HEK293T (cell line): ENCODE measurements at regions not wholly inside any gene's neighbourhood (a gene's known extent, or its start where the extent isn't known, plus 50 kb on each side); places are given as distances from the start of the nearest gene placed in this dataset.

Source experiments
- BHLHE40 ChIP-seq: fragments of 450-650 bp; IDR thresholded peaks from 2 replicates; pipeline ENCODE4 v1.6.1; 2016; ENCODE audit warnings: mild to moderate bottlenecking, moderate library complexity, borderline replicate concordance
- CTBP1 ChIP-seq: fragments of 450-650 bp; IDR thresholded peaks from 2 replicates; pipeline ENCODE4 v1.6.1; 2016; ENCODE audit warnings: borderline replicate concordance
- ELF4 ChIP-seq: fragments of 450-650 bp; IDR thresholded peaks from 2 replicates; pipeline ENCODE4 v1.6.1; 2017; ENCODE audit warnings: antibody characterized with exemption
- FOXM1 ChIP-seq: fragments of 450-650 bp; IDR thresholded peaks from 2 replicates; pipeline ENCODE4 v1.6.1; 2017; ENCODE audit warnings: mild to moderate bottlenecking, borderline replicate concordance
- HDGF ChIP-seq: fragments of 450-650 bp; IDR thresholded peaks from 2 replicates; pipeline ENCODE4 v1.6.1; 2017; ENCODE audit warnings: antibody characterized with exemption, borderline replicate concordance
- L3MBTL2 ChIP-seq: fragments of 450-650 bp; conservative IDR thresholded peaks from 2 replicates; pipeline ENCODE4 v1.6.1; 2016; ENCODE audit warnings: mild to moderate bottlenecking
- LEF1 ChIP-seq: fragments of 450-650 bp; IDR thresholded peaks from 2 replicates; pipeline ENCODE4 v1.6.1; 2017; ENCODE audit warnings: mild to moderate bottlenecking, borderline replicate concordance
- NFRKB ChIP-seq: fragments of 450-650 bp; IDR thresholded peaks from 2 replicates; pipeline ENCODE4 v1.6.1; 2016; ENCODE audit warnings: mild to moderate bottlenecking, moderate library complexity
- SP1 ChIP-seq: fragments of 450-650 bp; IDR thresholded peaks from 2 replicates; pipeline ENCODE4 v1.6.1; 2017
- SUZ12 ChIP-seq: fragments of 450-650 bp; IDR thresholded peaks from 2 replicates; pipeline ENCODE4 v1.6.1; 2016; ENCODE audit warnings: mild to moderate bottlenecking
- TARDBP ChIP-seq: fragments of 450-650 bp; IDR thresholded peaks from 2 replicates; pipeline ENCODE4 v1.6.1; 2016
- ZNF384 ChIP-seq: fragments of 450-650 bp; IDR thresholded peaks from 2 replicates; pipeline ENCODE4 v1.6.1; 2016

GRCh38 chr4:3634281-3634857, 102.1 kb upstream of the LRPAP1 start:
- TF ChIP-seq LEF1 (no peak), BHLHE40 (no peak), CTBP1 (no peak), SP1 (no peak), HDGF (no peak), FOXM1 (no peak), L3MBTL2 (no peak), ELF4 (no peak), ZNF384 (no peak), SUZ12 (no peak), NFRKB (no peak), TARDBP (no peak)
